GM18502 (cell line): ENCODE measurements at regions not wholly inside any gene's neighbourhood (a gene's known extent, or its start where the extent isn't known, plus 50 kb on each side); places are given as distances from the start of the nearest gene placed in this dataset.
A peak's percentile ranks its signal among the peaks of the same experiment; 100 is the strongest.

Experiments
- ATAC-seq: cut with Tn5 transposase; IDR thresholded peaks from one replicate; pipeline ENCODE4 v1.9.1; 2021; ENCODE audit warnings: mild to moderate bottlenecking; ENCODE audit not compliant: unreplicated experiment, poor library complexity

- no peak for ATAC-seq
Measured at GRCh38 chr12:87302126-87302745, 727.0 kb downstream of the C12orf50 start.

GRCh38 chr12:87290505-87290904, 738.7 kb downstream of the C12orf50 start:
- no peak for ATAC-seq

DNA sequence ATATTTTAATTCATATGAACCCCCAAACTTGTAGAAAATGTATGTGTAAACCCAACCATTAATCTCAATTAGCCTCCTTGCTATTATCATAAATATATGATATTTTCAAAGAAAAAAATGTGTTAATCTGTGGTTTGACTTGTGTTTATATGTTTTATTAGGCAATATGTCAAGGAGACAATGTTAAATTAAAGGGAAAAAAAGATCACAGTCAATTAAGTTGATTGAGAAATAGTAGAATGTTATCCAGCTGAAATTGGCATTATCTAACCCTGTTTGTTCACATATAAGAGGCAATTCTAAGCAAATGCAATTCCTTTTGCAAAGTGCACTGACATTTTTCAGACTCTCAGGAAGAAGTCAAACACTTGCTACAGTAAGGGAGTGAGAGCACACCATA, 745.3 kb downstream of the C12orf50 start:
- no peak for ATAC-seq

DNA sequence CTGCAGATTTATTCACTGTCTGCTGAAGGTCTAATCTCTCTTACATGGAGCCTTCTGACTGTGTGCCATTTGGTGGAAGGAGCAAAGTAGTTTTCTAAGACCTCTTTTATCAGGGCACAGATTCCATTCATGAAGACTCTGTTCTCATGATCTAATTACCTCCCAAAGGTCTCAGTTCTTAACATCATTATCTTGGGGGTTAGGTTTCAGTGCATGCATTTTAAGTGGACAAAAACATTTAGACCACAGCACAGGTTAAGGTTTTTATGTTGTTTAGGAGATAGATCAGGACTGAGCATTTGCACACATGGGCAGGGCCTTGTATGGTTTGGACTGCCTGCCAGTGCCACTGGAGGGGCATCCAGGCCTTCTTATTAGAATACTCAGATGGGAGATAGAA, 746.1 kb downstream of the C12orf50 start:
- no peak for ATAC-seq

- peak; percentile 53 for ATAC-seq
Measured at GRCh38 chr12:87280893-87281292, 748.3 kb downstream of the C12orf50 start.

DNA sequence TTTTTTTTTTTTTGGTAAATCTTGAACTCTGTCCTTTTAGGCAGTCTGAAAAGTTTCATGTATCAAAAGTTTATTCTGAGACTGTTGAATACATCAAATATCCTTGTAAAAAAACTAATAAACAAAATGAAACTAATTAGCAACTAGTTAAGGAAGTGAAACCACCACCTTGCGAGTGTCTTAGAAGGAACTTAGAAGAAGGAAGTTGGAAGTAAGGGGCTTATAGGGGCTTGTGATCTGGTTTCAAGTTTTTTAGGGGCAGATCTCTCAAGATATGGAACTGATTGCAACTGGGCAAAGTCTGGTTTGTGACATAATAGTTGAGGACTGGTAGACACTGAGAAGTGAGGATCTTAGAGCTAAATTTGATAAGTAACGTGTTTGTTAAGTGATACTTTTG, 748.8 kb downstream of the C12orf50 start:
- ATAC-seq: peak; percentile 88

DNA sequence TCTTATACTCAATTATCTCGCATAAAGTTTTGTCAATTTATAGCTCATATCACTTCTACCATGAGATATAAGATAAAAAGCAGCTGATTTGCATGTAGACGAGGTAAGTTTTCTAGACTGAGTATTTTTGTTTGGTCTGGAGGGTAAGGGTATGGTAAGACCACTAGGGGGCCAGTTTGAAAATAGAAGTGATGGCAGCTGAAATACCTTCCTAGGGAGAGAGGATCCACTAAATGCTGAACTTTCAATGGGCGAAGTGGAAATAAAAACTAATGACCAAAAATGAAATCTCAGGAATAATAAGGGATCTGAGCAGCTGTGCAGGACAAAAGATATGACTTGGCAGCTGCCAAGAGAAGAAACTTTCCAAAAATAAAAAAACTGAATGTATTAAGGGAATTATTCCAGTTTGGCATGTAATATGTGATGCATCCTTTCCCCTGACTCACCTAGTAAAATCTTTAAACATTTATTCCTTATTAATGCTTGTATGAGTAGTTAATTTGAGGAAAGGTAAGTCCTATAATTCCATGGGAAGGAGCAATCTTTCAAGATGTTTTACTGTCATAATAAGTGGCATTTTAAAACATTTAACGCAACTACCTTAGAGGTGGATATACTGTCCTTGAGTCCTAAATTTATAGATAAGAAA, 754.5 kb downstream of the C12orf50 start:
- ATAC-seq: peak; percentile 74

GRCh38 chr12:87272851-87273250, 756.4 kb downstream of the C12orf50 start:
- no peak for ATAC-seq

- no peak for ATAC-seq
Measured at GRCh38 chr12:87270919-87271318, 758.3 kb downstream of the C12orf50 start.

- no peak for ATAC-seq
Measured at GRCh38 chr12:87266305-87266704, 762.9 kb downstream of the C12orf50 start.

- no peak for ATAC-seq
Measured at GRCh38 chr12:87259391-87259790, 769.8 kb downstream of the C12orf50 start.

DNA sequence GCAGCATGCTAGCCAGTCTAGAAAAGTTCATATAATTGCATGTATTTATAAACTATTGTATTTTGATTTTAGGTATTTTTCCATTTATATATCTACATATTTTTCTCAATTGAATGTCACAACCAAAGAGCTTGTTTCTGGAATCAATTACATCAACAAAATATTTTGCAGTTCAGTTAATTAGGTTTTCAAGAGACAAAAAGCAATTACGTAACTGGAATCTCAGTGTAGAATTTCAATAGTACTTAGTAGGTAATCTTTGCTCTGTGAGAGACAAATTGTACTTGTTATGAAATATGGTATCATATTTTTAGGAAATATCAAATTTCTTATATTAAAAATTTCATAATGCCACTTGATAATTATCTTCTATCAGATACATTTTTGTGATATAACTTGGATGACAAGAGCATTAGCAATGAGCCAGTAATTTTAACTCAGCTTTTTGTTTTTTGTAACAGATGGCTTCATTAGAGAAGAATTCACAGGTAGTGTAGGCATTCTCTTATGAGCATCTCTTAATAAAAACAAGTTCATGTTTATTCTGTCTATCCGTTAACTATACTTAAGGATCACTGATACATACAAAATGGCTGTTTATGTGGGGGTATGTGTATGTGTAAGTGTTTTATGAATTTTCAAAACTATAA, 774.7 kb downstream of the C12orf50 start:
- no peak for ATAC-seq

DNA sequence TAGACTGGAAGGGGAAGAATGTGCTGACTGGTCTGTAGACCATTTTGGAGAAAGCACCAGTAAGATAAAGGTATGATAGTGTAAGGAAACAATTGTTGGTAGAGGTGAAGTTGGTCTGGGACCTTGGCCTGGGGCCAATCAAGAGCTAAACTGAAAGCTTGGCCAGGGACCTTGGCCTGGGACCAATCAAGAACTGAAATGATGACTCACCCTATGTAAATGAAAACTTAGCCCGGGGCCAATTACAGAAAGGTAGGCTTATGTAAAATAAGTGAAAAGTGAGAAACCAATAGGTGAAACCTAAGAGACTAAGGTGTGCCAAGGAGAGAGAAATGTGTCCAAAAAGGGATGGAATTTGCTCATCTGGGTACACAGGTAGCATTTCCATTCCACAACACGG, 776.0 kb downstream of the C12orf50 start:
- ATAC-seq: no peak

DNA sequence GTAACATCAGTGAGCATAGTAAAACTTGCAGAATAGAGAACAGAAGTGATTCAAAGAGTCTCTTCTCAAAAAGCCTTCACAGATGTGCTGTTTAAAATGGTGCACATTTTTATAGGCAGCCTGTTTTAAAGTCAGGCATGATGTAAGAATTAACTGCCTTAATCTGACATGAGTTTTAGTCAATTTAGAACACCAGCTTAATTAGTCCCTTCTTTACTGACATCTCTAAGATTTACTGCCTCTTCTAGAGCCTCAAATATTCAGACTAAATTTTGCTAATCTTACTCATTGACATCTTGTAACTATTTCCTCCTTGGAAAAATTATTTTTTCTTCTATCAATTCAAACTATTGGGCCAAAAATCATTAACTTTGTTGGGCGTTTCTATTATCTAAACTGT, 782.5 kb downstream of the C12orf50 start:
- no peak for ATAC-seq

GRCh38 chr12:87238466-87238865, 790.7 kb downstream of the C12orf50 start:
- ATAC-seq: no peak

DNA sequence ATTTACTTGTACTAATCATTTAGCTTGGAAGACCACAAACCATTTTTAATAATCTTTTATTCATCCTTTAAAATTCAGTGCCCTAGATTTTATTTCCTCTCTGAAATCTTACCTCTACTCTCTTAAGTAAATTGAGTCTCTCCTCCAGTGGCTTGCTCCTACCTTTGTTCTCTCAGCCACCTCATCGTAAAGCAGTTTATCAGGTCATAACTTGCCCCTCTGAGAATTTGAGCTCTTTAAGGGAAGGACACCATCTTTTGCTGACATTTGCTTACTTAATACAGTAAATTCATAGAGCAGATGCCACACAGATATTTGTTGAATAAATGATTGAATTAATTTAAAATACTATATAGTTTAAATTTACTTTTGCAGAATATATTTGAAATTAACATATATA, 794.3 kb downstream of the C12orf50 start:
- no peak for ATAC-seq

GRCh38 chr12:87233671-87234070, 795.5 kb downstream of the C12orf50 start:
- no peak for ATAC-seq

GRCh38 chr12:87231818-87232217, 797.4 kb downstream of the C12orf50 start:
- ATAC-seq: no peak

GRCh38 chr12:87230441-87230840, 798.8 kb downstream of the C12orf50 start:
- ATAC-seq: no peak

- ATAC-seq: no peak
Measured at GRCh38 chr12:87227162-87227561, 802.0 kb downstream of the C12orf50 start.

- ATAC-seq: no peak
Measured at GRCh38 chr12:87217491-87217890, 811.7 kb downstream of the C12orf50 start.

GRCh38 chr12:87216436-87216835, 812.8 kb downstream of the C12orf50 start:
- ATAC-seq: no peak
